OCI-LY1 (cell line): ENCODE measurements at regions not wholly inside any gene's neighbourhood (a gene's known extent, or its start where the extent isn't known, plus 50 kb on each side); places are given as distances from the start of the nearest gene placed in this dataset.

Source experiments
- H2AFZ ChIP-seq: fragments of 200-600 bp; sonication (generic), shearing (Covaris generic); 2 replicates; pipeline ENCODE4 v1.6.0; 2014; ENCODE audit warnings: antibody characterized with exemption, mild to moderate bottlenecking, low read length
- H3F3A ChIP-seq: fragments of 200-600 bp; sonication (generic), shearing (Covaris generic); 2 replicates; pipeline ENCODE4 v1.6.0; 2014; ENCODE audit warnings: mild to moderate bottlenecking, antibody characterized with exemption, low read length, moderate library complexity; ENCODE audit not compliant: insufficient read depth
- H3K27ac ChIP-seq: fragments of 200-600 bp; sonication (generic); 2 replicates; pipeline ENCODE4 v1.5.1; 2014; ENCODE audit warnings: low read length, mixed run types, mild to moderate bottlenecking, low read depth; ENCODE audit not compliant: poor library complexity, severe bottlenecking
- H3K27me3 ChIP-seq: fragments of 200-600 bp; sonication (generic); 2 replicates; pipeline ENCODE4 v1.6.0; 2014; ENCODE audit warnings: antibody characterized with exemption, mild to moderate bottlenecking, low read length, moderate library complexity; ENCODE audit not compliant: insufficient read depth
- H3K36me3 ChIP-seq: fragments of 200-600 bp; sonication (generic); 2 replicates; pipeline ENCODE4 v1.6.1; 2014; ENCODE audit warnings: mild to moderate bottlenecking, antibody characterized with exemption, low read length, moderate library complexity, mixed read lengths; ENCODE audit not compliant: insufficient read depth
- H3K4me1 ChIP-seq: fragments of 200-600 bp; sonication (generic); 2 replicates; pipeline ENCODE4 v1.5.1; 2014; ENCODE audit warnings: mild to moderate bottlenecking, low read length, moderate library complexity; ENCODE audit not compliant: insufficient read depth, severe bottlenecking
- H3K4me2 ChIP-seq: fragments of 200-600 bp; sonication (generic), shearing (Covaris generic); 2 replicates; pipeline ENCODE4 v1.6.1; 2014; ENCODE audit warnings: low read length
- H3K4me3 ChIP-seq: fragments of 200-600 bp; sonication (generic); 2 replicates; pipeline ENCODE4 v1.5.1; 2014; ENCODE audit warnings: low read length, low read depth, mild to moderate bottlenecking, mixed read lengths; ENCODE audit not compliant: poor library complexity, severe bottlenecking
- H3K79me2 ChIP-seq: fragments of 200-600 bp; shearing (Covaris generic); 2 replicates; pipeline ENCODE4 v1.6.1; 2016; ENCODE audit warnings: mixed run types, low read length, mixed read lengths; ENCODE audit not compliant: insufficient read depth
- H3K9ac ChIP-seq: fragments of 200-600 bp; sonication (generic), shearing (Covaris generic); 2 replicates; pipeline ENCODE4 v1.6.1; 2014; ENCODE audit warnings: mild to moderate bottlenecking, low read length, mixed read lengths
- H3K9me2 ChIP-seq: fragments of 200-600 bp; sonication (generic), shearing (Covaris generic); 2 replicates; pipeline ENCODE4 v1.6.1; 2014; ENCODE audit warnings: low read depth, mild to moderate bottlenecking, low read length, mixed read lengths
- H3K9me3 ChIP-seq: fragments of 200-600 bp; shearing (Covaris generic); 2 replicates; pipeline ENCODE4 v1.6.1; 2014; ENCODE audit warnings: low read length, mixed read lengths
- H4K20me1 ChIP-seq: fragments of 200-600 bp; sonication (generic), shearing (Covaris generic); 2 replicates; pipeline ENCODE4 v1.6.0; 2016; ENCODE audit warnings: mild to moderate bottlenecking, low read length; ENCODE audit not compliant: insufficient read depth
- EZH2 ChIP-seq: fragments of 200-600 bp; sonication (generic), shearing (Covaris generic); IDR thresholded peaks from 2 replicates; pipeline ENCODE4 v1.8.0; 2017; ENCODE audit warnings: borderline replicate concordance, mixed run types, mild to moderate bottlenecking, antibody characterized with exemption, low read length, moderate library complexity, mixed read lengths
- TF ChIP-seq, protein P1 (sequence below): fragments of 200-600 bp; sonication (generic), shearing (Covaris generic); IDR thresholded peaks from 2 replicates; pipeline ENCODE4 v1.5.1; 2017; ENCODE audit warnings: mild to moderate bottlenecking, antibody characterized with exemption, low read length, moderate library complexity, mixed read lengths

DNA sequence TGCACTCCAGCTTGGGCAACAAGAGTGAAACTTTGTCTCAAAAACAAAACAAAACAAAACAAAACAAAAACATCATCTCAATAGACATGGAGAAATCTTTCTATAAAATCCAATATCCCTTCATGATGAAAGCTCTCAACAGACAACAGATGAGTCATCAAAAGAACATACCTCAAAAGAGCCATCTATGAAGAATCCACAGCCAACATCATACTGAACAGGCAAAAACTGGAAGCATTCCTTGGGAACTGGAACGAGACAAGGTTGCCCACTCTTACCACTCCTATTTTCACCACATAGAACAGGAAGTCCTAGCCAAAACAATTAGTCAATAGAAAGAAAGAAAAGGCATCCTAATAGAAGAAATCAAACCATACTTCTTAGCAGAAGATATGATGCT is 77.8 kb upstream of the USP9Y start:
- Histone ChIP-seq H3F3A (no peaks in the 10 kb centered on the region), H2AFZ (no peak overlapping the region), H4K20me1 (no peaks in the 10 kb centered on the region), H3K9me3 (no peaks in the 10 kb centered on the region), H3K36me3 (no peaks in the 10 kb centered on the region), H3K4me2 (no peak overlapping the region), H3K9ac (no peak overlapping the region), H3K4me1 (no peaks in the 10 kb centered on the region), H3K27me3 (no peaks in the 10 kb centered on the region), H3K9me2 (no peaks in the 10 kb centered on the region), H3K79me2 (no peaks in the 10 kb centered on the region), H3K4me3 (no peak overlapping the region), H3K27ac (no peak overlapping the region)
- no peak for TF ChIP-seq EZH2
- TF ChIP-seq, protein P1, sequence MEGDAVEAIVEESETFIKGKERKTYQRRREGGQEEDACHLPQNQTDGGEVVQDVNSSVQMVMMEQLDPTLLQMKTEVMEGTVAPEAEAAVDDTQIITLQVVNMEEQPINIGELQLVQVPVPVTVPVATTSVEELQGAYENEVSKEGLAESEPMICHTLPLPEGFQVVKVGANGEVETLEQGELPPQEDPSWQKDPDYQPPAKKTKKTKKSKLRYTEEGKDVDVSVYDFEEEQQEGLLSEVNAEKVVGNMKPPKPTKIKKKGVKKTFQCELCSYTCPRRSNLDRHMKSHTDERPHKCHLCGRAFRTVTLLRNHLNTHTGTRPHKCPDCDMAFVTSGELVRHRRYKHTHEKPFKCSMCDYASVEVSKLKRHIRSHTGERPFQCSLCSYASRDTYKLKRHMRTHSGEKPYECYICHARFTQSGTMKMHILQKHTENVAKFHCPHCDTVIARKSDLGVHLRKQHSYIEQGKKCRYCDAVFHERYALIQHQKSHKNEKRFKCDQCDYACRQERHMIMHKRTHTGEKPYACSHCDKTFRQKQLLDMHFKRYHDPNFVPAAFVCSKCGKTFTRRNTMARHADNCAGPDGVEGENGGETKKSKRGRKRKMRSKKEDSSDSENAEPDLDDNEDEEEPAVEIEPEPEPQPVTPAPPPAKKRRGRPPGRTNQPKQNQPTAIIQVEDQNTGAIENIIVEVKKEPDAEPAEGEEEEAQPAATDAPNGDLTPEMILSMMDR, result no peak

DNA sequence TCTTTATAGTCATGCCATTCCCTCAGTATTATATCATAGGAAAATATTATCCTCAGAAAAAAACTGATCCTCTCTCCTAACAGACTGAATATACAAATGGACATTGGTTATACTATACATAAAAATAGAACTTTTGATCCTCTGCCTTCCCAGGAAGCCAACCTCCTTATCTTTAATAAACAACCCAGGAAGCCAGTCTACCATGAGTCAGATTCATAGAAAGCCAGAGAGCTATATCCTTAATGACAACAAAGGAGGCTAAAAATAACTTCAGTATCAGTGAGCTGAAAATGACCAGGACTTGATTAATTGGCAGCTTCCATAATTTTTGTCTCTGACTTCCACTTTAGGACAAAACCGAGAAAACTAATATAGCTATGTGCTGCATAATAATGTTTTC is 58.0 kb upstream of the USP9Y start:
- Histone ChIP-seq H2AFZ (no peak overlapping the region), H3F3A (no peaks in the 10 kb centered on the region), H3K27ac (no peak overlapping the region), H3K36me3 (no peaks in the 10 kb centered on the region), H3K4me1 (no peaks in the 10 kb centered on the region), H3K79me2 (no peaks in the 10 kb centered on the region), H3K4me2 (no peak overlapping the region), H3K27me3 (no peaks in the 10 kb centered on the region), H3K9me2 (no peaks in the 10 kb centered on the region), H4K20me1 (no peaks in the 10 kb centered on the region), H3K9me3 (no peaks in the 10 kb centered on the region), H3K9ac (no peak overlapping the region), H3K4me3 (no peak overlapping the region)
- TF ChIP-seq, protein P1, result no peak
- no peak for TF ChIP-seq EZH2

DNA sequence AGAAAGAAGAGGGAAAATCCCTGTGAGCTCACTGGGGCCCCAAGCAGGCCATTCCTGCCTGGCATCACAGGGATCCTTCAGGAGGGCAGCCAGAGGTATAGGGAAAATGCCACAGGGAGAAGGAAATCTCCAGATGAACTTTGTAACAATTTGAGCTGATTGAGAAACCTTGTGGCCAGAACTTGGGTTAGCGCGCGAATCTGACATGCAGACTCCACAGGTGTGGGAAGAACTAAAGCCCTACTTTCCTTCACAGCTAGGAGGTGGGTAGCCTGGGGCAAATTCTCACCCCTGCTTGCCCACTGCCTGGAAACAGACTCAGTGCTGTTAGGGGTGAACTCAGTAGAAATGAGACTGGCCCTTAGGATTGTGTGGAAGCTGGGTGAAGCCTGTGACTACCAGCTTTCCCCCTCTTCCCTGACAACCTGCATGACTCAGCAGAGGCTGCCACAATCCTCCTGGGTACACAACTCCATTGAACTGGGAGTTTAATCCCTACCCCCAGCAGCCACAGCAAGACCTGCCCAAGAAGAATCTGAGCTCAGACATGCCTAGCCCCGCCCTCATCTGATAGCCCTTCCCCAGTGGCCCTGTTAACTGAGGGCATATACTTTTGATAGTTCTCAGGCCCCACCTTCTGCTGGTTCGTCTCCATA is 57.2 kb upstream of the USP9Y start:
- H3K9me2 ChIP-seq, result no peaks in the 10 kb centered on the region

More for the DNA sequence above, 57.2 kb upstream of the USP9Y start:
- TF ChIP-seq, protein P1, result no peak
- TF ChIP-seq EZH2, result no peak
- Histone ChIP-seq H3K4me1 (no peaks in the 10 kb centered on the region), H4K20me1 (no peaks in the 10 kb centered on the region), H3K27ac (no peak overlapping the region), H3K36me3 (no peaks in the 10 kb centered on the region), H3K9ac (no peak overlapping the region), H3K27me3 (no peaks in the 10 kb centered on the region), H3K4me2 (no peak overlapping the region), H3K4me3 (no peak overlapping the region), H3K9me3 (no peaks in the 10 kb centered on the region), H3F3A (no peaks in the 10 kb centered on the region), H3K79me2 (no peaks in the 10 kb centered on the region), H2AFZ (no peak overlapping the region)
